GM21526 (cell line): ENCODE measurements at regions not wholly inside any gene's neighbourhood (a gene's known extent, or its start where the extent isn't known, plus 50 kb on each side); places are given as distances from the start of the nearest gene placed in this dataset.
"Not testable (repeated sequence)": the region's sequence is repeated elsewhere in the genome, so short reads cannot be mapped to it uniquely, and the experiment has no call there.

Experiments
- ATAC-seq: cut with Tn5 transposase; IDR thresholded peaks from one replicate; pipeline ENCODE4 v1.9.1; 2021; ENCODE audit warnings: moderate library complexity; ENCODE audit not compliant: unreplicated experiment, low FRiP score

DNA sequence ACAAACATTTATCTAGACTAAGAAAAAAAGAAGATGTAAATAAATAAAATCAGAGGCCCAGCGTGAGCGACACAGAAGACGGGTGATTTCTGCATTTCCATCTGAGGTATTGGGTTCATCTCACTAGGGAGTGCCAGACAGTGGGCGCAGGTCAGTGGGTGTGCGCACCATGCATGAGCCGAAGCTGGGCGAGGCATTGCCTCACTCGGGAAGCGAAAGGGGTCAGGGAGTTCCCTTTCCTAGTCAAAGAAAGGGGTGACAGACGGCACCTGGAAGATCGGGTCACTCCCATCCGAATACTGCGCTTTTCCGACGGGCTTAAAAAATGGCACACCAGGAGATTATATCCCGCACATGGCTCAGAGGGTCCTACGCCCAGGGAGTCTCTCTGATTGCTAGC is 79.5 kb upstream of the ABCD2 start:
- not testable (repeated sequence) for ATAC-seq

DNA sequence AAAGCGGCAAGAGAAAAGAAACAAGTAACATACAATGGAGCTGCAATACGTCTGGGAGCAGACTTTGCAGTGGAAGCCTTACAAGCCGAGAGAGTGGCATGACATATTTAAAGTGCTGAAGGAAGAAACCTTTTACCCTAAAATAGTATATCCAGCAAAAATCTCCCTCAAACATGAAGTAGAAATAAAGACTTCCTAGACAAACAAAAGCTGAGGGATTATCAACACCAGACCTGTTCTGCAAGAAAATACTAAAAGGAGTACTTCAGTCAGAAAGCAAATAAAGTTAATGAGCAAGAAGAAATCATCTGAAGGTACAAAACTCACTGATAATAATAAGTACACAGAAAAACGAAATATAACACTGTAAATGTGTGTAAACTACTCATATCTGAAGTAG is 77.5 kb upstream of the ABCD2 start:
- ATAC-seq = no peak

DNA sequence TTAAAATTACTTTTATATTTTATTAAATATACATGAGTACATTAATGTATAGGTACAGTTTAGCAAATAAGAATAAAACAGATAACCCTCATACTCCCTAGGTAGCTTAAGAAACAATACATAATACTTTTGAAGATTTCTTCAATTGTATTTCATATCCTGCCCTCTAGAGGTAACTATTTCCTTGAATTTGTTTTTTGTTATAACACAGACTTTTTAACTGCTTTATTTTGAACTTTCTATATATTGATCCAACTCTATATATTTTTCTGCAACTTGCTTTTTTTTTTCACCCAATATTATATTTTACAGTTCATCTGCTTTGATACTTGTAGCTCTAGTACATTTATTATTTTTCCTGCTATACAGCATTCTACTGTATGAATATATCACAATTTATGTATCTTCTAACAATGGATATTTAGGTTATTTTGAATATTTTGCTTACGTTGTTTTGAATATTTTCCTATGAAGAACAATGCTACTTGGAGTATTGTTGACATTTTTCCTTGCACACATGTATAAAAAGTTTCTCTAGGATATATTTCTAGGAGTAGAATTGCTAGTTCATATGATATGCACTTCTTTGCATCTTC is 72.8 kb upstream of the ABCD2 start:
- peak; percentile 68 for ATAC-seq

DNA sequence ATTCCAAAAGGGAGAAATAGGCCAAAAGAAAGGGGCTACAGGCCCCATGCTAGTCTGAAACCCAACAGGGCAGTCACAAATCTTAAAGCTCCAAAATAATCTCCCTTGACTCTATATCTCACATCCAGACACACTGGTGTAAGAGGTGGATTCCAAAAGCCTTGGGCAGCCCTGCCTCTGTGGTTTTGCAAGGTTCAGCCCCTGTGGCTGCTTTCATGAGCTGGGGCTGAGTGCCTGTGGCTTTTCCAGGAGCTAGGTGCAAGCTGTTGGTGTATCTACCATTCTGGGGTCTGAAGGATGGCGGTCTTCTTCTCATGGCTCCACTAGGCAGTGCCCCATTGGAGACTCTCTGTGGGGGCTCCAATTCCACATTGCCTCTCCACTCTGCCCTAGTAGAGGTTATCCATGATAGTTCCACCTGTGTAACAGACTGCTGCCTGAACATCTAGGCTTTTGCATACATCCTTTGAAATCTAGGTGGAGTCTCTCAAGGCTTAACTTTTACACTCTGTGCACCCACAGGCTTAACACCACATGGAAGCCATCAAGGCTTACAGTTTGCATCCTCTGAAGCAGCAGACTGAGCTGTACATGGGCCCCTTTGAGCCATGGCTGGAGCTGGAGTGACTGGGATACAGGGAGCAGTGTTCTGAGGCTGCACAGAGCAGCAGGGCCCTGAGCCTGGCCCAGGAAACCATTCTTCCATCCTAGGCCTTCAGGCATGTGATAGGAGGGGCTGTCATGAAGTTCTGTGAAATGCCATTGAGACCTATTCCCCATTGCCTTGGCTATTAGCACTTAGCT is 66.5 kb upstream of the ABCD2 start:
- ATAC-seq = no peak

DNA sequence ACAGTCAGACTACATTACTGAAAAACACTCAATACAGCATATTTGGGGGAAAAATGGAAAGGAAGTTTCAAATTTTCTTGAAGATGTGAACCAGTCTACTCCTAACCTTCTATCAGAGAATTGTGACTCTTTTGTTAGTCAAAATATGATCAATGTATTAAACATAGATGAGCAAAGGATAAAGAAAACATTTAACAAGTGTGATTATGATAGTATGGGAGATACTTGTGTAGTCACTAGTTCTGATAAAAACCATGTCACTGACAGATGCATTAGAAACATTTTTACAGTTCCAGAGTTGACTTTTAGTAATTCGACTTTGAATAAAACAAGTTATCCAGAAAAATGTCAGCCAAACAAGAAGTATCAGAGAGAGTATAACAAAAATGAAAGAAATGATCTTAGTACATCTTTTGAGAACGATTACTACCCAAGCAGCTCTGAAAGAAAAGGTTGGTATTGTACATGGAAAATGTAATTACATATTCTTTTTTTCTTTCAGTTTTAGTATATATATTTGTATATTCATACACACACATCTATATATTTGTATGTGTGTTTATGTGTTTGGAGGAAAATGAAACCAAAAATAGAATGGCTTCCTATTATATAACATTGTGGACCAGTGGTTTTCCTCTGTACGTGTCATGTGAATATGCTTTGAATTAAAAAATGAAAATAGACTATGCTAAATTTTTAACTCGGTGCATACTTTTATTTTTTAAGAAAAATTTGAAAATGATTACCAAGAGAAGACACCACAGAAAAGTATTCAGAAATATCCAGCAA is 63.3 kb upstream of the ABCD2 start:
- no peak for ATAC-seq

DNA sequence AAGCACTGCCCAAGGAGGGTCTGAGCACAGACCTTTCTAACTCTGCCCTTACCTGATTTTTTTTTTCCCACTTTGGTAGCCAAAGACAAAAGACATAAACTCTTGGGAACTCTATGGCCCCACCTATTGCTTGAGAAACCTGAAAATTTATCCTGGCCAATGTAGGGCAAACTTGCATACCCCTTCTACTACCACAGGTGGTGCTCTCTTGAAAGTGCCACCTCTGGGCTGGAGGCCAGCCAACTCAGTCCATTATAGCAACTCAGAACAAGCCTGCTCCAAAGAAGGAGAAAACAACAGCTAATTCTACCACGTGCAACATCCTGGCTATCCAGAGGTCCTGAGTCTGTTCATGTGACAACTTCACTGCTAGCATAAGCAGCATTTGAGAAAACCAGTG is 55.7 kb upstream of the ABCD2 start:
- ATAC-seq = no peak

DNA sequence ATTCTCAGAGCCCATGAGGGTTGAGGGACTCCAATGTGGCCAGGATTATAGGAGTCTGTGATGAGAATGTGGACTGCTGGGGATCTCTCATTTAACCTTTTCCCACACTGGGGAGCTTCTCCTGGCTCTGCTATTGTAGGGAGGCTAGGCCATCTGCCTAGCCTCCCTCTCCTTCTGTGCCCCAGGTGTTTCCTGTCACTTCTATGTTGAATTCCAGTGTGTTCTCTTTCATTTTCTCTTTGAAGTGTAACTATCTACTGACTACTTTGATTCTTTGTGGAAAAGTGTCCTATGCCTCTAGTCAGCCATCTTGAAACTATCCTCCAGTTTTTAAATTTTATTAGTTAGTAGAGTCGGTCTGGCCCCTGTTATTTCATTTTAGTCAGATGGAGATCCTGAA is 53.4 kb upstream of the ABCD2 start:
- no peak for ATAC-seq

DNA sequence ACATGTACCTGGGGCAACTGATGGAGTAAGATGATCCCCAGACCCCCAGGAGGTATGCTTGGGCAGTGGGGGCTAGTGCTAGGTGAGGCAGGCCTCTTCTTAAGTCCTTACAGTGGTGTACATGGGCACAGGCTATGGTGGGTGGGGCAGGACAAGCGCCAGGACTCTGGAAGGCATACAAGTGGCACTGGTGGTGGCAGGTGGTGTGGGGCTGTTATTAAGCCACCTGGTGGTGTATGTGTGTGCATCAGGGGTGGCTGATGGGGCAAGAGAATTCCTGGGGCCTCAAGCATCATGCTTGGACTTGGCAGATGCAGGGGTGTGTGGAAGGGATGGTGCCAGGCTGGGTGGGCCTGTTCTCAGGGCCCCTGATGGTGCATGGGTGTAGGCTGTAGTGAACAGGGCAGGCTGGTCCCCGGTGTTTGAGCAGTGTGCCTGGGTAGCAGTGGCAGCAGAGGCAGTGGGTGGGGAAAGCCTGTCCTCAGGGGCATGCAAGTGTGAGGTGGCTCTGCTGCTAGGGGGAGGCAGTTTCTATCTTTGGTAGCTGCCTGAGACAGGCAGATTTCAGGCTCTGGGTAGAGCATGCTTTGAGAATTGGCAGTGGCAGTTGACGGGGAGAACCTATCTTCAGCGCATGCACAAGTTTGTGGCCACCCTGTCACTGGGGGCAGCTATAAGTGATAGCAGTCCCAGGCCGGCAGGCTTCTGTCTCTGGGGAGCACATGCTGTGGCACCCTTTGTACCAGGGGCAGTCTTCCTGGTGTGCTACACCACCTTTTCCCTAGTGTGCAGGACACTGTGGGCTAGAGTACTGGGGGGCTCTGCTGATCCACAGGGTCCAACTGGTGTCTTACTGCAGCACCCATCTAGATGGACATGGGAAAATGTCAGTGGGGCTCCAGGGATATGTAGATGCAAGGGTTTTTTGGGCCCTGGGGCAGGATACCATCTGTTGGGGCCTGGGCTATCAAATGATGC is 52.6 kb upstream of the ABCD2 start:
- no peak for ATAC-seq

DNA sequence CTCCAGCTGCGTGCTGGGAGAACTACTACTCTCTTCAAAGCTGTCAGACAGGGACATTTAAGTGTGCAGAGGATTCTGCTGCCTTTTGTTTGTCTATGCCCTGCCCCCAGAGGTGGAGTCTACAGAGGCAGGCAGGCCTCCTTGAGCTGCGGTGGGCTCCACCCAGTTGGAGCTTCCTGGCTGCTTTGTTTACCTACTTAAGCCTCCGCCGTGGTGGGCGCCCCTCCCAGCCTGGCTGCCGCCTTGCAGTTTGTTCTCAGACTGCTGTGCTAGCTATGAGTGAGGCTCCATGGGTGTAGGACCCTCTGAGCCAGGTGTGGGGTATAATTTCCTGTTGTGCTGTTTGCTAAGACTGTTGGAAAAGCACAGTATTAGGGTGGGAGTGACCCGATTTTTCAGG is 49.9 kb upstream of the ABCD2 start:
- ATAC-seq = not testable (repeated sequence)
